ENCODE measurements at regions not wholly inside any gene's neighbourhood (a gene's known extent, or its start where the extent isn't known, plus 50 kb on each side); places are given as distances from the start of the nearest gene placed in this dataset.

- Histone ChIP-seq H3K4me3 (no peak overlapping the region), H3K9me3 (no peaks in the 10 kb centered on the region), H3K27ac (no peak overlapping the region), H3K36me3 (no peaks in the 10 kb centered on the region), H3K4me1 (peaks cover 0 to 12% (median 0%) of the 10 kb centered on the region in 9 donors), H3K27me3 (no peaks in the 10 kb centered on the region)
- ATAC-seq (no peak), DNase-seq (no peak)
- TF ChIP-seq, protein P1, sequence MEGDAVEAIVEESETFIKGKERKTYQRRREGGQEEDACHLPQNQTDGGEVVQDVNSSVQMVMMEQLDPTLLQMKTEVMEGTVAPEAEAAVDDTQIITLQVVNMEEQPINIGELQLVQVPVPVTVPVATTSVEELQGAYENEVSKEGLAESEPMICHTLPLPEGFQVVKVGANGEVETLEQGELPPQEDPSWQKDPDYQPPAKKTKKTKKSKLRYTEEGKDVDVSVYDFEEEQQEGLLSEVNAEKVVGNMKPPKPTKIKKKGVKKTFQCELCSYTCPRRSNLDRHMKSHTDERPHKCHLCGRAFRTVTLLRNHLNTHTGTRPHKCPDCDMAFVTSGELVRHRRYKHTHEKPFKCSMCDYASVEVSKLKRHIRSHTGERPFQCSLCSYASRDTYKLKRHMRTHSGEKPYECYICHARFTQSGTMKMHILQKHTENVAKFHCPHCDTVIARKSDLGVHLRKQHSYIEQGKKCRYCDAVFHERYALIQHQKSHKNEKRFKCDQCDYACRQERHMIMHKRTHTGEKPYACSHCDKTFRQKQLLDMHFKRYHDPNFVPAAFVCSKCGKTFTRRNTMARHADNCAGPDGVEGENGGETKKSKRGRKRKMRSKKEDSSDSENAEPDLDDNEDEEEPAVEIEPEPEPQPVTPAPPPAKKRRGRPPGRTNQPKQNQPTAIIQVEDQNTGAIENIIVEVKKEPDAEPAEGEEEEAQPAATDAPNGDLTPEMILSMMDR (IDR thresholded peaks at IDR 0.05): no peak
- intact Hi-C loops (cut with DNase I): no loop called here
Measured at GRCh38 chr2:156653675-156654074, 217.5 kb downstream of the GPD2 start.

DNA sequence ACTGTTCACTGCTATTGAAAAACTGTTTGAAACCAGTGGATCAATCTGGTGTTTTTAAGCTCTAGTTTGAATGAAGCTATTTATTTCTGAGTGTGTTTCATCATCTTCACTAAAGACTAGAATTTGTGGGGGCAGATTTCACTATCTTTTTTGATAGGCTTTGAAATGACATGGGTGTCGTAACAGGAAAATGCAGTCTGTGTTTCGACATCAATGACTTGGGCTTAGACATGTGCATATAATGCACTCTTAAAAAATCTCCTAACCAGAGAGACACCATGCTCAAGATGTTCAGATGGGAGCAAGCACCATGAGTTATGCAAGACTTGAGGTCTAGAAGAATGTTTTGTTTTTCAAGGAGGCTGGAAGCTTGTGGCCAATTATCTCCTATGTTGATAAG, 221.6 kb downstream of the GPD2 start:
- H3K4me3 ChIP-seq: no peak overlapping the region
- DNase-seq (no peak), ATAC-seq (peak in 1 of 8 donors; percentile 29)
- WGBS, 2 donors: 68 to 78% methylated on average over 2 of the region's 2 CpGs
- no peaks in the 10 kb centered on the region for H3K4me1 ChIP-seq
- no peaks in the 10 kb centered on the region for H3K27me3 ChIP-seq
- intact Hi-C loops (cut with DNase I): no loop called here
- H3K36me3 ChIP-seq: no peaks in the 10 kb centered on the region
- H3K9me3 ChIP-seq: no peaks in the 10 kb centered on the region
- TF ChIP-seq, protein P1 (IDR thresholded peaks at IDR 0.05): no peak
- H3K27ac ChIP-seq: no peak overlapping the region

- DNase-seq: no peak
- Histone ChIP-seq H3K36me3 (no peaks in the 10 kb centered on the region), H3K4me1 (no peaks in the 10 kb centered on the region), H3K9me3 (no peaks in the 10 kb centered on the region), H3K27me3 (no peaks in the 10 kb centered on the region), H3K27ac (no peak overlapping the region), H3K4me3 (no peak overlapping the region)
- ATAC-seq: no peak
- TF ChIP-seq, protein P1 (IDR thresholded peaks at IDR 0.05): no peak
- WGBS, 2 donors: 92 to 93% methylated on average over 3 of the region's 3 CpGs
- intact Hi-C loops (cut with DNase I): no loop called here
Measured at GRCh38 chr2:156659694-156660093, 223.5 kb downstream of the GPD2 start.

GRCh38 chr2:156663757-156664409, 227.7 kb downstream of the GPD2 start:
- TF ChIP-seq, protein P1 (IDR thresholded peaks at IDR 0.05): no peak
- no peak overlapping the region for H3K27ac ChIP-seq
- intact Hi-C loops (cut with DNase I): no loop called here
- H3K9me3 ChIP-seq: peaks cover 0 to 22% (median 3%) of the 10 kb centered on the region in 11 donors
- no peaks in the 10 kb centered on the region for H3K36me3 ChIP-seq
- ATAC-seq: no peak
- 56 to 59% methylated on average over 1 of the region's 1 CpG for WGBS, 2 donors
- no peak for DNase-seq
- no peak overlapping the region for H3K4me3 ChIP-seq
- H3K4me1 ChIP-seq: no peaks in the 10 kb centered on the region
- H3K27me3 ChIP-seq: no peaks in the 10 kb centered on the region
